ENCODE measurements at regions not wholly inside any gene's neighbourhood (a gene's known extent, or its start where the extent isn't known, plus 50 kb on each side); places are given as distances from the start of the nearest gene placed in this dataset.

- no peak for DNase-seq
- H3K56ac ChIP-seq (ENCODE audit: extremely low read depth, insufficient read depth, low read length): no peak overlapping the region
- in situ Hi-C loops (cut with MboI; ENCODE audit: low sequenced_read_pairs): no loop called here
- H3K9me1 ChIP-seq (ENCODE audit: insufficient read depth, low read length): peaks cover 3% of the 10 kb centered on the region; the same call in 1 of the 2 replicates
- H3K4me2 ChIP-seq (ENCODE audit: low read depth, low read length): no peak overlapping the region
- dilution Hi-C loops (cut with HindIII; ENCODE audit: low sequenced_read_pairs, unreplicated experiment): no loop called here
- H3K9me3 ChIP-seq (ENCODE audit: control insufficient read depth, insufficient read depth, low read length): no peaks in the 10 kb centered on the region
- H2AFZ ChIP-seq (replicated peaks; ENCODE audit: low read length, poor library complexity): no peak overlapping the region
- H3K4me1 ChIP-seq (ENCODE audit: control insufficient read depth, insufficient read depth, low read length): no peaks in the 10 kb centered on the region
- no peak overlapping the region for H4K5ac ChIP-seq (ENCODE audit: low read depth, low read length)
- ChIA-PET CTCF (interaction anchor here (1.2 kb wide), 1 partner anchor 65 kb away, joined by 3 read pairs; no protein-coding TSS in a partner anchor), POLR2A (ENCODE audit: unreplicated experiment) (no interaction called here)
- no peaks in the 10 kb centered on the region for H3K79me1 ChIP-seq (ENCODE audit: low read depth in 1 of 2, low read length in 2 of 2)
- no TSS peak for BruUV-seq (replicated peaks)
- no peak overlapping the region for H4K91ac ChIP-seq (ENCODE audit: insufficient read depth, low read depth, low read length)
- no peak overlapping the region for H3K4me3 ChIP-seq (ENCODE audit: insufficient read depth, low read depth, low read length)
- no peaks in the 10 kb centered on the region for H4K20me1 ChIP-seq (ENCODE audit: insufficient read depth, low read length)
- no peak overlapping the region for H3K9ac ChIP-seq (ENCODE audit: low read depth, low read length)
- no peak overlapping the region for H3K23ac ChIP-seq (ENCODE audit: low read depth, low read length)
- H4K8ac ChIP-seq (ENCODE audit: low read depth in 2 of 2, low read length in 2 of 2): 0 out of 4 replicates have a peak overlapping the region, but pooled peaks of 1 of the 2 experiments have one; percentile 12
- no peak overlapping the region for H2BK20ac ChIP-seq (ENCODE audit: low read depth, low read length)
- H3K4ac ChIP-seq (ENCODE audit: low read depth, low read length): no peak overlapping the region
- H2BK5ac ChIP-seq (ENCODE audit: low read depth, low read length, poor library complexity, severe bottlenecking): no peak overlapping the region
- H3K18ac ChIP-seq (ENCODE audit: low read depth, low read length): no peak overlapping the region
- no peaks in the 10 kb centered on the region for H3K36me3 ChIP-seq (ENCODE audit: control insufficient read depth, insufficient read depth, low read length)
- H2AK5ac ChIP-seq (ENCODE audit: low read depth, low read length): no peak overlapping the region
- ATAC-seq (ENCODE audit: low read depth): peak; percentile 53
- no peak overlapping the region for H2AK9ac ChIP-seq (replicated peaks; ENCODE audit: low read depth, low read length, poor library complexity)
- intact Hi-C loops (cut with micrococcal nuclease): no loop called here
- peaks cover 4% of the 10 kb centered on the region; the same call in 1 of the 2 replicates for H3K27me3 ChIP-seq (ENCODE audit: control insufficient read depth, insufficient read depth, low read length)
- no peak overlapping the region for H2BK120ac ChIP-seq (ENCODE audit: low read depth, low read length)
- TF ChIP-seq BHLHE40 (IDR thresholded peaks at IDR 0.05; ENCODE audit: low read depth, low read length) (no peak), MXI1 (IDR thresholded peaks at IDR 0.05; ENCODE audit: borderline replicate concordance, low read depth, low read length) (no peak), FOS (IDR thresholded peaks at IDR 0.05; ENCODE audit: low read depth, low read length) (no peak), RFX5 (IDR thresholded peaks at IDR 0.05; ENCODE audit: low read depth, low read length) (no peak), NFE2L2 (IDR thresholded peaks at IDR 0.05; ENCODE audit: low read depth, low read length) (no peak), CHD1 (IDR thresholded peaks at IDR 0.05; ENCODE audit: low read depth, low read length) (no peak), POLR2A (IDR thresholded peaks at IDR 0.05; ENCODE audit: low read depth, low read length) (no peak), RAD21 (IDR thresholded peaks at IDR 0.05; ENCODE audit: low read length) (no peak), MAZ (IDR thresholded peaks at IDR 0.05; ENCODE audit: borderline replicate concordance, low read depth, low read length) (no peak), CEBPB (IDR thresholded peaks at IDR 0.05; ENCODE audit: low read depth, low read length) (no peak), SMC3 (IDR thresholded peaks at IDR 0.05; ENCODE audit: low read depth, low read length) (no peak), RCOR1 (IDR thresholded peaks at IDR 0.05; ENCODE audit: insufficient replicate concordance, low read length) (no peak), MAFK (IDR thresholded peaks at IDR 0.05; ENCODE audit: low read depth, low read length) (no peak)
- TF ChIP-seq, protein P1, sequence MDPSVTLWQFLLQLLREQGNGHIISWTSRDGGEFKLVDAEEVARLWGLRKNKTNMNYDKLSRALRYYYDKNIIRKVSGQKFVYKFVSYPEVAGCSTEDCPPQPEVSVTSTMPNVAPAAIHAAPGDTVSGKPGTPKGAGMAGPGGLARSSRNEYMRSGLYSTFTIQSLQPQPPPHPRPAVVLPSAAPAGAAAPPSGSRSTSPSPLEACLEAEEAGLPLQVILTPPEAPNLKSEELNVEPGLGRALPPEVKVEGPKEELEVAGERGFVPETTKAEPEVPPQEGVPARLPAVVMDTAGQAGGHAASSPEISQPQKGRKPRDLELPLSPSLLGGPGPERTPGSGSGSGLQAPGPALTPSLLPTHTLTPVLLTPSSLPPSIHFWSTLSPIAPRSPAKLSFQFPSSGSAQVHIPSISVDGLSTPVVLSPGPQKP (IDR thresholded peaks at IDR 0.05; ENCODE audit: borderline replicate concordance, low read depth, low read length): no peak
- TF ChIP-seq, protein P2, sequence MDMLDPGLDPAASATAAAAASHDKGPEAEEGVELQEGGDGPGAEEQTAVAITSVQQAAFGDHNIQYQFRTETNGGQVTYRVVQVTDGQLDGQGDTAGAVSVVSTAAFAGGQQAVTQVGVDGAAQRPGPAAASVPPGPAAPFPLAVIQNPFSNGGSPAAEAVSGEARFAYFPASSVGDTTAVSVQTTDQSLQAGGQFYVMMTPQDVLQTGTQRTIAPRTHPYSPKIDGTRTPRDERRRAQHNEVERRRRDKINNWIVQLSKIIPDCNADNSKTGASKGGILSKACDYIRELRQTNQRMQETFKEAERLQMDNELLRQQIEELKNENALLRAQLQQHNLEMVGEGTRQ (IDR thresholded peaks at IDR 0.05; ENCODE audit: low read depth, low read length): no peak
- TF ChIP-seq, protein P3, sequence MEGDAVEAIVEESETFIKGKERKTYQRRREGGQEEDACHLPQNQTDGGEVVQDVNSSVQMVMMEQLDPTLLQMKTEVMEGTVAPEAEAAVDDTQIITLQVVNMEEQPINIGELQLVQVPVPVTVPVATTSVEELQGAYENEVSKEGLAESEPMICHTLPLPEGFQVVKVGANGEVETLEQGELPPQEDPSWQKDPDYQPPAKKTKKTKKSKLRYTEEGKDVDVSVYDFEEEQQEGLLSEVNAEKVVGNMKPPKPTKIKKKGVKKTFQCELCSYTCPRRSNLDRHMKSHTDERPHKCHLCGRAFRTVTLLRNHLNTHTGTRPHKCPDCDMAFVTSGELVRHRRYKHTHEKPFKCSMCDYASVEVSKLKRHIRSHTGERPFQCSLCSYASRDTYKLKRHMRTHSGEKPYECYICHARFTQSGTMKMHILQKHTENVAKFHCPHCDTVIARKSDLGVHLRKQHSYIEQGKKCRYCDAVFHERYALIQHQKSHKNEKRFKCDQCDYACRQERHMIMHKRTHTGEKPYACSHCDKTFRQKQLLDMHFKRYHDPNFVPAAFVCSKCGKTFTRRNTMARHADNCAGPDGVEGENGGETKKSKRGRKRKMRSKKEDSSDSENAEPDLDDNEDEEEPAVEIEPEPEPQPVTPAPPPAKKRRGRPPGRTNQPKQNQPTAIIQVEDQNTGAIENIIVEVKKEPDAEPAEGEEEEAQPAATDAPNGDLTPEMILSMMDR (conservative IDR thresholded peaks at IDR 0.05; ENCODE audit: low read depth, low read length): no peak
- no CpG with 5 or more reads among the region's 3 CpGs for WGBS, 2 experiments (ENCODE audit: extremely low coverage in 2 of 2, insufficient read length in 1 of 2)
- H2BK15ac ChIP-seq (ENCODE audit: low read depth, low read length): no peak overlapping the region
- H3K27ac ChIP-seq (ENCODE audit: insufficient read depth, low read length): no peak overlapping the region
- H3K14ac ChIP-seq (replicated peaks; ENCODE audit: low read depth, low read length): no peak overlapping the region
Measured at GRCh38 chr13:21232599-21232998, 56.1 kb downstream of the MRPL57 start.

Data from IMR-90 (cell line).